Spinal cord (tissue), 9 donors: ENCODE measurements at regions not wholly inside any gene's neighbourhood (a gene's known extent, or its start where the extent isn't known, plus 50 kb on each side); places are given as distances from the start of the nearest gene placed in this dataset.

ENCODE experiments used
- DNase-seq, 6 donors: peaks; one replicate each; pipeline versions ENCODE4 v3.0.0 to v3.0.0-alpha.2; 2013 to 2015; ENCODE audit warnings: low spot score in 6 of 6, low read depth in 4 of 6
- H3K27ac ChIP-seq: one replicate; pipeline ENCODE4 v1.5.1; 2013; ENCODE audit warnings: low read depth, low read length, control low read depth
- H3K27me3 ChIP-seq: one replicate; pipeline ENCODE4 v1.6.1; 2013; ENCODE audit warnings: low read length; ENCODE audit not compliant: control insufficient read depth, insufficient read depth
- H3K36me3 ChIP-seq: one replicate; pipeline ENCODE4 v1.6.1; 2013; ENCODE audit warnings: low read length; ENCODE audit not compliant: control insufficient read depth, insufficient read depth
- H3K4me1 ChIP-seq: one replicate; pipeline ENCODE4 v1.6.1; 2013; ENCODE audit warnings: low read length; ENCODE audit not compliant: control insufficient read depth, insufficient read depth
- H3K4me3 ChIP-seq: one replicate; pipeline ENCODE4 v1.5.1; 2013; ENCODE audit warnings: low read depth, low read length, control low read depth
- H3K9me3 ChIP-seq: one replicate; pipeline ENCODE4 v1.6.1; 2013; ENCODE audit warnings: low read length; ENCODE audit not compliant: control insufficient read depth, insufficient read depth
- WGBS: methylation state at CpG from one replicate; pipeline ENCODE4 v1.1.5; 2013; ENCODE audit warnings: missing lambda C conversion rate; ENCODE audit not compliant: insufficient coverage; 5-methylcytosine and 5-hydroxymethylcytosine counted together
- donor health status: healthy.

- Histone ChIP-seq H3K9me3 (no peaks in the 10 kb centered on the region), H3K4me1 (no peaks in the 10 kb centered on the region), H3K4me3 (no peak overlapping the region), H3K36me3 (no peaks in the 10 kb centered on the region), H3K27me3 (no peaks in the 10 kb centered on the region), H3K27ac (no peak overlapping the region)
- 60% methylated on average over 1 of the region's 2 CpGs for WGBS
- no peak for DNase-seq
These were observed 318.1 kb upstream of the MCTP2 start for GRCh38 chr15:93913310-93913709.

GRCh38 chr15:93900476-93901400, 330.6 kb upstream of the MCTP2 start:
- DNase-seq = no peak
- Histone ChIP-seq H3K4me3 (no peak overlapping the region), H3K4me1 (no peaks in the 10 kb centered on the region), H3K27ac (no peak overlapping the region), H3K36me3 (no peaks in the 10 kb centered on the region), H3K27me3 (no peaks in the 10 kb centered on the region), H3K9me3 (no peaks in the 10 kb centered on the region)
- 95% methylated on average over 32 of the region's 39 CpGs for WGBS

- no peak overlapping the region for H3K27ac ChIP-seq
- no peaks in the 10 kb centered on the region for H3K36me3 ChIP-seq
- WGBS = 91% methylated on average over 17 of the region's 17 CpGs
- H3K4me1 ChIP-seq = no peaks in the 10 kb centered on the region
- H3K4me3 ChIP-seq = no peak overlapping the region
- H3K9me3 ChIP-seq = no peaks in the 10 kb centered on the region
- no peak for DNase-seq
- no peaks in the 10 kb centered on the region for H3K27me3 ChIP-seq
These were observed 331.5 kb upstream of the MCTP2 start for GRCh38 chr15:93899817-93900216.

GRCh38 chr15:93897377-93897776, 334.0 kb upstream of the MCTP2 start:
- H3K9me3 ChIP-seq = no peaks in the 10 kb centered on the region

GRCh38 chr15:93895976-93896770, 335.2 kb upstream of the MCTP2 start:
- peak in 2 of 6 donors; percentile 52 to 90 for DNase-seq
- Histone ChIP-seq H3K27ac (no peak overlapping the region), H3K36me3 (no peaks in the 10 kb centered on the region), H3K4me1 (no peaks in the 10 kb centered on the region), H3K4me3 (no peak overlapping the region), H3K27me3 (no peaks in the 10 kb centered on the region), H3K9me3 (no peaks in the 10 kb centered on the region)
- WGBS = 30% methylated on average over 2 of the region's 5 CpGs

More at GRCh38 chr15:93897377-93897776, 334.0 kb upstream of the MCTP2 start:
- DNase-seq = no peak
- no peak overlapping the region for H3K27ac ChIP-seq
- no peaks in the 10 kb centered on the region for H3K4me1 ChIP-seq
- H3K4me3 ChIP-seq = no peak overlapping the region
- 60% methylated on average over 1 of the region's 1 CpG for WGBS
- no peaks in the 10 kb centered on the region for H3K36me3 ChIP-seq
- H3K27me3 ChIP-seq = no peaks in the 10 kb centered on the region

- WGBS = no CpG with 5 or more reads among the region's 3 CpGs
- Histone ChIP-seq H3K9me3 (no peaks in the 10 kb centered on the region), H3K4me1 (no peaks in the 10 kb centered on the region), H3K27me3 (no peaks in the 10 kb centered on the region), H3K27ac (no peak overlapping the region), H3K4me3 (no peak overlapping the region), H3K36me3 (no peaks in the 10 kb centered on the region)
- DNase-seq = peak in 1 of 6 donors; percentile 60
These were observed 336.8 kb upstream of the MCTP2 start for GRCh38 chr15:93894438-93895036.

GRCh38 chr15:93887151-93887550, 344.2 kb upstream of the MCTP2 start:
- DNase-seq = peak in 2 of 6 donors; percentile 29 to 87
- WGBS = no CpG with 5 or more reads among the region's 1 CpG

GRCh38 chr15:93882779-93883178, 348.6 kb upstream of the MCTP2 start:
- Histone ChIP-seq H3K27me3 (no peaks in the 10 kb centered on the region), H3K4me3 (no peak overlapping the region), H3K9me3 (no peaks in the 10 kb centered on the region), H3K36me3 (no peaks in the 10 kb centered on the region), H3K27ac (no peak overlapping the region), H3K4me1 (no peaks in the 10 kb centered on the region)
- no peak for DNase-seq
- no CpG with 5 or more reads among the region's 3 CpGs for WGBS

More at GRCh38 chr15:93887151-93887550, 344.2 kb upstream of the MCTP2 start:
- Histone ChIP-seq H3K27me3 (no peaks in the 10 kb centered on the region), H3K4me3 (no peak overlapping the region), H3K27ac (no peak overlapping the region), H3K9me3 (no peaks in the 10 kb centered on the region), H3K36me3 (no peaks in the 10 kb centered on the region), H3K4me1 (no peaks in the 10 kb centered on the region)

GRCh38 chr15:93882141-93882540, 349.2 kb upstream of the MCTP2 start:
- no peak overlapping the region for H3K4me3 ChIP-seq
- no peak for DNase-seq

More at GRCh38 chr15:93882141-93882540, 349.2 kb upstream of the MCTP2 start:
- no peaks in the 10 kb centered on the region for H3K9me3 ChIP-seq
- no peaks in the 10 kb centered on the region for H3K4me1 ChIP-seq
- H3K27ac ChIP-seq = no peak overlapping the region
- WGBS = no CpG with 5 or more reads among the region's 1 CpG
- H3K27me3 ChIP-seq = no peaks in the 10 kb centered on the region
- H3K36me3 ChIP-seq = no peaks in the 10 kb centered on the region
